Testis (tissue), 2 donors: ENCODE measurements at regions not wholly inside any gene's neighbourhood (a gene's known extent, or its start where the extent isn't known, plus 50 kb on each side); places are given as distances from the start of the nearest gene placed in this dataset.

Experiments
- DNase-seq: peaks from one replicate; pipeline ENCODE4 v3.0.0-alpha.2; 2019
- H3K27ac ChIP-seq, 2 donors: fragments of 200-600 bp; sonication (generic); one replicate each; pipeline ENCODE4 v1.5.1; 2019
- H3K27me3 ChIP-seq: fragments of 200-600 bp; sonication (generic); one replicate; pipeline ENCODE4 v1.5.1; 2019
- H3K36me3 ChIP-seq: fragments of 200-600 bp; sonication (generic); one replicate; pipeline ENCODE4 v1.5.1; 2017; ENCODE audit warnings: low read depth; ENCODE audit errors: missing control alignments
- H3K4me1 ChIP-seq: fragments of 200-600 bp; sonication (generic); one replicate; pipeline ENCODE4 v1.5.1; 2019
- H3K4me3 ChIP-seq, 2 donors: fragments of 200-600 bp; sonication (generic); one replicate each; pipeline ENCODE4 v1.5.1; 2017 to 2019
- H3K9me3 ChIP-seq: fragments of 200-600 bp; sonication (generic); one replicate; pipeline ENCODE4 v1.5.1; 2017
- POLR2A ChIP-seq: fragments of 450-650 bp; IDR thresholded peaks from one replicate; pipeline ENCODE4 v1.6.1; 2017; ENCODE audit warnings: antibody characterized with exemption, mild to moderate bottlenecking, moderate library complexity
- WGBS, 2 donors: methylation state at CpG; one replicate each; pipeline ENCODE4 v1.1.5; 2018; 5-methylcytosine and 5-hydroxymethylcytosine counted together
- intact Hi-C: fragments of 100-400 bp; cut with DNase I; formaldehyde crosslinking; loops from one replicate; pipeline ENCODE4 v1.15.1; 2023; ENCODE audit warnings: low total_unique reads
- TF ChIP-seq, protein P1 (sequence below), 3 experiments: fragments of 450-650 bp in 2 of 3; fragments of 200-600 bp in 1 of 3; sonication (generic) in 1 of 3; IDR thresholded peaks; one replicate each; pipeline ENCODE4 v1.5.1; 2016 to 2019; ENCODE audit warnings: antibody characterized with exemption in 3 of 3, mild to moderate bottlenecking in 2 of 3, moderate library complexity in 1 of 3

DNA sequence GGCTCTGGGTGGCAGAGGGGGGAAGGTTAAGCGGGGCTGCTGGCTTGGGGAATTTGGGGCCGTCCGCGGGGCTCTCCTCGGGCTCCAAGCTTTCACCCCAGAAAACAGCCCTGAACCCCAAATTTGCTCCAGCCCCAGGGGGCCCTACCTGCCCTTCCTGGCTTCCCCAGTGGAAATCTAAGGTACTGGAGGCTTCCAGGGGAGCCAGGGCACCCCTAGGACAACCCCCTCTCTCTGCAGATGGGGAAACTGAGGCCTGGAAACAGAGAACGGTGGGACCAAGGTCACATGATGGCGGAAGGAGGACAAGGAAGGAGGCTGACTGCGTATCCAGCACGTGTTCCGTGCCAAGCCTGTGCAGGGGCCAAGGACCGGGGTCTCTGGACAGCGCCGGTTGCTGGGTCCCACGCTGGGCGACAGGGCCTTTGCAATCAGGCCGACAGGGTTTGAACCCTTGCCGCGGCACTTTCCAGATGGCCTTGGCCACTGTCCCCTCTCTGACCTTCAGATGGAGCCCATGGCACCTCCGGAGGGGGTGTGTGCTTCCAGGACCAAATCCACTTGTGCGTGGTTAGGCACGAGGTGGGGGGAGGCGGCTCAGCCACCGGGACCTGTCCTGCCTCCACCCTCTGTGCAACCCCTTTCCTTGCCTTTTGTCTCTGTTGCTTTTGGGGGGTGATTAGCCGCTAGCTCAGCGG lies 183.1 kb downstream of the C9orf50 start:
- DNase-seq: no peak
- H3K36me3 ChIP-seq: no peaks in the 10 kb centered on the region
- TF ChIP-seq, protein P1, sequence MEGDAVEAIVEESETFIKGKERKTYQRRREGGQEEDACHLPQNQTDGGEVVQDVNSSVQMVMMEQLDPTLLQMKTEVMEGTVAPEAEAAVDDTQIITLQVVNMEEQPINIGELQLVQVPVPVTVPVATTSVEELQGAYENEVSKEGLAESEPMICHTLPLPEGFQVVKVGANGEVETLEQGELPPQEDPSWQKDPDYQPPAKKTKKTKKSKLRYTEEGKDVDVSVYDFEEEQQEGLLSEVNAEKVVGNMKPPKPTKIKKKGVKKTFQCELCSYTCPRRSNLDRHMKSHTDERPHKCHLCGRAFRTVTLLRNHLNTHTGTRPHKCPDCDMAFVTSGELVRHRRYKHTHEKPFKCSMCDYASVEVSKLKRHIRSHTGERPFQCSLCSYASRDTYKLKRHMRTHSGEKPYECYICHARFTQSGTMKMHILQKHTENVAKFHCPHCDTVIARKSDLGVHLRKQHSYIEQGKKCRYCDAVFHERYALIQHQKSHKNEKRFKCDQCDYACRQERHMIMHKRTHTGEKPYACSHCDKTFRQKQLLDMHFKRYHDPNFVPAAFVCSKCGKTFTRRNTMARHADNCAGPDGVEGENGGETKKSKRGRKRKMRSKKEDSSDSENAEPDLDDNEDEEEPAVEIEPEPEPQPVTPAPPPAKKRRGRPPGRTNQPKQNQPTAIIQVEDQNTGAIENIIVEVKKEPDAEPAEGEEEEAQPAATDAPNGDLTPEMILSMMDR (IDR thresholded peaks at IDR 0.05): no peak
- no peak for TF ChIP-seq POLR2A
- 13 to 21% methylated on average over 23 to 25 of the region's 25 CpGs for WGBS, 2 donors
- H3K27me3 ChIP-seq: no peaks in the 10 kb centered on the region
- H3K27ac ChIP-seq: peak overlapping the region; percentile 67 to 88
- H3K4me3 ChIP-seq: peak overlapping the region; percentile 48 to 57
- peaks cover 27% of the 10 kb centered on the region for H3K4me1 ChIP-seq
- intact Hi-C loops: no loop called here
- H3K9me3 ChIP-seq: no peaks in the 10 kb centered on the region

DNA sequence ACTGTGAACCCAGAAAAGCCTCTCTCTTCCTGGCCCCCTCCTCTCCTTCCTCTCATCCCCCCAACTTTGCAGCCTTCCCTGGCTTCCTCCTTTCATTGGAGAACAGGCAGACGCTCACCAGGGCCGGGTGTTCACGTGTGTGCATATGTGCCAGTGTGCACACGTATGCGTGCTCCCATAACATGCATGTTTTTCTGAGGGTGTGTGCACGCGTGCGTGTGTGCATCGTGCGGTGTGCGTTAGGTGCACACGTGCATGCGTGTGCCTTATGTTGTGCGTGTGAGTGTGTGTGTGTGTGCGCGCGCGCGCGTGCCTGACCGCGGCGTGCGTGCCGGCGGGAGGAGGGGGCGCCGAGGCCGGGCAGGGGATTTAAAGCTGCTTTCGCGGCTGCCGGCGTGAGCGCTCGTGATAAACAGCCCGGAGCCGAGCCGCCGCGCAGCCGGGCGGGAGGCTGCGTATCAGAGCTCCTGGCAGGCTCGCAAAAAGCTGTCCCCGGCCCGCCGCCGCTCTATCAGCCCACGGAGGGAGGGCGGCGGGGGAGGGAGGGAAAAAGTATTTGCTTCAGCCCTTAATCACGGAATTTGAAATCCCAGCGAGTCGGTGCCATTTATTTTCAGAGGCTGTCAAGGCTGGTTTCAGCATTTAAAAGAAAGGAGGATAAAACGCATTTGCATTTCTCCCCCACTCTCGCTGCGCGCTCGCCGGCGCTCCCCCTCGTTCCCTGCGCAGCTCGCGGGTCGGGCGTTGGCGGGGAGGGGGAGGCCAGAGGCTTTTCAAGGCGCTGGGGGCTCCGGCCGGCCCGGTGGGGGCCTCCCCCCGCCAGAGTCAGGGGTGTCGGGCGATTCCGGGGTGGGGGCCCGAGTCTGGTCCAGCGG lies 183.9 kb downstream of the C9orf50 start:
- Histone ChIP-seq H3K27ac (peak overlapping the region; percentile 67 to 88), H3K4me3 (peak overlapping the region; percentile 48 to 57), H3K4me1 (peaks cover 31% of the 10 kb centered on the region), H3K36me3 (no peaks in the 10 kb centered on the region), H3K27me3 (no peaks in the 10 kb centered on the region), H3K9me3 (no peaks in the 10 kb centered on the region)
- DNase-seq: peak; percentile 90
- intact Hi-C loops: no loop called here
- WGBS, 2 donors: 6% methylated on average over 60 to 75 of the region's 78 CpGs
- TF ChIP-seq, protein P1 (IDR thresholded peaks at IDR 0.05): no peak
- TF ChIP-seq POLR2A: no peak

DNA sequence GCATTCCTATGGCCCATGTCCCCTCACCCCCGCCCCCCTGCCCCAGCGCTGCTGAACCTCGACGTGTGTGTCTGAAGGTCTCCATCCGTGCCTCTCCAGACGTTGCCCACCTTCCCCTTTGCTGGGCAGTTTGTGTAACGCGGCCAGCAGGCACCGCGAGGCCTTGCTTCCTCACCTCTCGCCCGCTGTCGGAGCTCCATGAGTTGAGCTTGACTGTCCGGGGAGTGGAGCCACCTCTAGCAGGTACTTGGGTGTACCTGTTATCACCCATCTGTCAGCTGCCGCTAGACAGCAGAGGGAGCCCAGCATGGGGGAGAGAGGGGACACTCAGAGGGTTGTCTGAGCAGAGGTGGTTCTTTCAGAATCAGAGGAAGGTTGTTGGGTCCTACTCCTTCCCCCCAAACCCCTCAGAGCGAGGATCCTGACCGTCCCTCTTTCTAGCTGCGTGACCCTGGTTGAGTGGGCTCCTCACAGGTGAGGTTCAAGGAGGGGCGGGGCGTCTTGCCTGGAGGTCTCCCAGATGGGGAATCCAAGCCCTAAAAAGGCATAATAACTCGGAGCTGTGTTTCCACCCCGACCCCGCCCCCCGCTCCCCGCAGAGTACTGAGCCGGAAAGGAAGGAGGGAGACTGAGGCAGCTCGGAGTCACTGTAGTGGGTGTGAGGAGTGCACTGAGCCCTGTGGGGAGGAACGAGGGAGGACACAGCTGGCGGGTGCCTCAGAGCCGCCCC lies 184.7 kb downstream of the C9orf50 start:
- Histone ChIP-seq H3K27me3 (no peaks in the 10 kb centered on the region), H3K9me3 (no peaks in the 10 kb centered on the region), H3K27ac (no peak overlapping the region), H3K36me3 (no peaks in the 10 kb centered on the region), H3K4me3 (no peak overlapping the region), H3K4me1 (peaks cover 36% of the 10 kb centered on the region)
- DNase-seq: no peak
- no peak for TF ChIP-seq POLR2A
- TF ChIP-seq, protein P1 (IDR thresholded peaks at IDR 0.05): no peak
- intact Hi-C loops: no loop called here
- 40 to 44% methylated on average over 21 to 30 of the region's 30 CpGs for WGBS, 2 donors

DNA sequence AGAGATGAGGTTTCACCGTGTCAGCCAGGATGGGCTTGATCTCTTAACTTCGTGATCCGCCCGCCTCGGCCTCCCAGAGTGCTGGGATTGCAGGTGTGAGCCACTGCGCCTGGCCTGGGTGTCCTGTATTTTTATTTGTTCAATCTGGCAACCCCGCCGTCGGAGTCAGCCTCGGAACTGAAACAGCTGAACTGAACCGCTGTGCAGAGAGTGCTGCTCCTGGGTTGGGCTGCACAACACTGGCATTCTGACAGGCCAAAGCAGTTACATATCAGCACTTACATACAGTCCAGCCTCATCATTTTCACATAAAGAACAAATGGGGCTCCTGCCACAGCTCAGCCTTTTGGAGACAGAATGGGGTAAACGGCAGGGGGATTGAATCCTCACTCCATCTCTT lies 185.6 kb downstream of the C9orf50 start:
- Histone ChIP-seq H3K4me1 (peaks cover 36% of the 10 kb centered on the region), H3K27me3 (no peaks in the 10 kb centered on the region), H3K27ac (no peak overlapping the region), H3K4me3 (no peak overlapping the region), H3K9me3 (no peaks in the 10 kb centered on the region), H3K36me3 (no peaks in the 10 kb centered on the region)
- TF ChIP-seq POLR2A: no peak
- TF ChIP-seq, protein P1 (IDR thresholded peaks at IDR 0.05): no peak
- 48 to 60% methylated on average over 12 of the region's 12 CpGs for WGBS, 2 donors
- DNase-seq: no peak
- intact Hi-C loops: no loop called here
